ENCODE measurements at regions not wholly inside any gene's neighbourhood (a gene's known extent, or its start where the extent isn't known, plus 50 kb on each side); places are given as distances from the start of the nearest gene placed in this dataset.

DNA sequence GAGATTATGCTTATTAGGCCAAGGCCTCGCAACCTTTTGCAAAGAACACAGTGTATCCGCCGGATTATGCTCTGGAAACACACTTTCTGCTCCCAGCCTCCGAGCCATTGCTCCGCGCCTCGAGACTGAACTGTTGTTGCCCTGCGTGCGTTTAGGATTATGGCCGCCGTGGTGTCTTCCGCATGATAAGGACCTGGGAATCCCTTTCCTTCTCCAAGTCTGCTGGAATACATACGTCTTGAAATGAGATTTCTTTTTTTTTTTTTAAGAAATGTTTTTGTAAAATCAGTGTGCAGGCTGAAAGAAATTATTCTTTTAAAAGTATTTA is 89.8 kb upstream of the SOX1 start:
- no peak for TF ChIP-seq ARNT (IDR thresholded peaks at IDR 0.05)
- TF ChIP-seq TARDBP (IDR thresholded peaks at IDR 0.05), result no peak
- no peak for TF ChIP-seq ZNF384 (IDR thresholded peaks at IDR 0.05)
- TF ChIP-seq BHLHE40 (IDR thresholded peaks at IDR 0.05; ENCODE audit: borderline replicate concordance), result no peak
- no peak for TF ChIP-seq HDGF (IDR thresholded peaks at IDR 0.05; ENCODE audit: borderline replicate concordance)
- TF ChIP-seq CTBP1 (IDR thresholded peaks at IDR 0.05; ENCODE audit: borderline replicate concordance), result no peak
- no peak for TF ChIP-seq SUZ12 (IDR thresholded peaks at IDR 0.05)
- no peak for TF ChIP-seq L3MBTL2 (conservative IDR thresholded peaks at IDR 0.05)
- TF ChIP-seq FOXM1 (IDR thresholded peaks at IDR 0.05; ENCODE audit: borderline replicate concordance), result no peak
- no peak for TF ChIP-seq LEF1 (IDR thresholded peaks at IDR 0.05; ENCODE audit: borderline replicate concordance)
- no peak for TF ChIP-seq SP1 (IDR thresholded peaks at IDR 0.05)

Measured in HEK293T (cell line).